Parathyroid adenoma (tissue), 2 donors: ENCODE measurements at regions not wholly inside any gene's neighbourhood (a gene's known extent, or its start where the extent isn't known, plus 50 kb on each side); places are given as distances from the start of the nearest gene placed in this dataset.
A peak's percentile ranks its signal among the peaks of the same experiment; 100 is the strongest.

Experiments
- H2AFZ ChIP-seq: fragments of 300-600 bp; sonication (generic); one replicate; pipeline ENCODE4 v1.7.0; 2017; ENCODE audit warnings: antibody characterized with exemption, mild to moderate bottlenecking
- H3K27ac ChIP-seq: fragments of 300-600 bp; sonication (generic); one replicate; pipeline ENCODE4 v1.7.0; 2017
- H3K27me3 ChIP-seq: fragments of 300-600 bp; sonication (generic); one replicate; pipeline ENCODE4 v1.7.0; 2017; ENCODE audit warnings: low read length; ENCODE audit not compliant: control insufficient read depth, insufficient read depth
- H3K36me3 ChIP-seq: fragments of 300-600 bp; sonication (generic); one replicate; pipeline ENCODE4 v1.7.0; 2017; ENCODE audit warnings: low read length; ENCODE audit not compliant: control insufficient read depth, insufficient read depth
- H3K4me1 ChIP-seq: fragments of 300-600 bp; sonication (generic); one replicate; pipeline ENCODE4 v1.7.0; 2017; ENCODE audit warnings: control low read depth
- H3K4me2 ChIP-seq: fragments of 300-600 bp; sonication (generic); one replicate; pipeline ENCODE4 v1.7.0; 2017; ENCODE audit warnings: low read length
- H3K4me3 ChIP-seq: fragments of 300-600 bp; sonication (generic); one replicate; pipeline ENCODE4 v1.7.0; 2017; ENCODE audit warnings: low read depth, low read length
- H3K79me2 ChIP-seq: fragments of 300-600 bp; sonication (generic); one replicate; pipeline ENCODE4 v1.7.0; 2017; ENCODE audit warnings: control low read depth
- H3K9ac ChIP-seq: fragments of 300-600 bp; sonication (generic); one replicate; pipeline ENCODE4 v1.7.0; 2017; ENCODE audit warnings: mild to moderate bottlenecking
- H3K9me3 ChIP-seq: fragments of 300-600 bp; sonication (generic); one replicate; pipeline ENCODE4 v1.7.0; 2017; ENCODE audit warnings: low read length; ENCODE audit not compliant: control insufficient read depth
- TF ChIP-seq, protein P1 (sequence below): fragments of 300-600 bp; sonication (generic); IDR thresholded peaks from one replicate; pipeline ENCODE4 v1.7.0; 2017; ENCODE audit warnings: antibody characterized with exemption, mild to moderate bottlenecking
- donor health status: primary hyperparathyroidism.

GRCh38 chr6:71402096-71402495 lies 113.5 kb downstream of the OGFRL1 start:
- no peaks in the 10 kb centered on the region for H3K36me3 ChIP-seq
- H3K4me3 ChIP-seq = no peak overlapping the region
- TF ChIP-seq, protein P1, sequence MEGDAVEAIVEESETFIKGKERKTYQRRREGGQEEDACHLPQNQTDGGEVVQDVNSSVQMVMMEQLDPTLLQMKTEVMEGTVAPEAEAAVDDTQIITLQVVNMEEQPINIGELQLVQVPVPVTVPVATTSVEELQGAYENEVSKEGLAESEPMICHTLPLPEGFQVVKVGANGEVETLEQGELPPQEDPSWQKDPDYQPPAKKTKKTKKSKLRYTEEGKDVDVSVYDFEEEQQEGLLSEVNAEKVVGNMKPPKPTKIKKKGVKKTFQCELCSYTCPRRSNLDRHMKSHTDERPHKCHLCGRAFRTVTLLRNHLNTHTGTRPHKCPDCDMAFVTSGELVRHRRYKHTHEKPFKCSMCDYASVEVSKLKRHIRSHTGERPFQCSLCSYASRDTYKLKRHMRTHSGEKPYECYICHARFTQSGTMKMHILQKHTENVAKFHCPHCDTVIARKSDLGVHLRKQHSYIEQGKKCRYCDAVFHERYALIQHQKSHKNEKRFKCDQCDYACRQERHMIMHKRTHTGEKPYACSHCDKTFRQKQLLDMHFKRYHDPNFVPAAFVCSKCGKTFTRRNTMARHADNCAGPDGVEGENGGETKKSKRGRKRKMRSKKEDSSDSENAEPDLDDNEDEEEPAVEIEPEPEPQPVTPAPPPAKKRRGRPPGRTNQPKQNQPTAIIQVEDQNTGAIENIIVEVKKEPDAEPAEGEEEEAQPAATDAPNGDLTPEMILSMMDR = no peak
- no peak overlapping the region for H3K27ac ChIP-seq
- no peaks in the 10 kb centered on the region for H3K79me2 ChIP-seq
- H2AFZ ChIP-seq = no peak overlapping the region
- no peak overlapping the region for H3K4me2 ChIP-seq
- H3K4me1 ChIP-seq = peaks cover 11% of the 10 kb centered on the region
- no peak overlapping the region for H3K9ac ChIP-seq
- no peaks in the 10 kb centered on the region for H3K9me3 ChIP-seq
- no peaks in the 10 kb centered on the region for H3K27me3 ChIP-seq

GRCh38 chr6:71403422-71404134 lies 115.0 kb downstream of the OGFRL1 start:
- peaks cover 14% of the 10 kb centered on the region for H3K4me1 ChIP-seq
- H3K9me3 ChIP-seq = no peaks in the 10 kb centered on the region
- no peaks in the 10 kb centered on the region for H3K27me3 ChIP-seq
- no peaks in the 10 kb centered on the region for H3K79me2 ChIP-seq
- TF ChIP-seq, protein P1 = no peak
- H3K27ac ChIP-seq = peak overlapping the region; percentile 70
- no peaks in the 10 kb centered on the region for H3K36me3 ChIP-seq
- H3K4me3 ChIP-seq = peak overlapping the region; percentile 42
- no peak overlapping the region for H3K9ac ChIP-seq
- peak overlapping the region; percentile 36 for H3K4me2 ChIP-seq
- peak overlapping the region; percentile 26 for H2AFZ ChIP-seq

DNA sequence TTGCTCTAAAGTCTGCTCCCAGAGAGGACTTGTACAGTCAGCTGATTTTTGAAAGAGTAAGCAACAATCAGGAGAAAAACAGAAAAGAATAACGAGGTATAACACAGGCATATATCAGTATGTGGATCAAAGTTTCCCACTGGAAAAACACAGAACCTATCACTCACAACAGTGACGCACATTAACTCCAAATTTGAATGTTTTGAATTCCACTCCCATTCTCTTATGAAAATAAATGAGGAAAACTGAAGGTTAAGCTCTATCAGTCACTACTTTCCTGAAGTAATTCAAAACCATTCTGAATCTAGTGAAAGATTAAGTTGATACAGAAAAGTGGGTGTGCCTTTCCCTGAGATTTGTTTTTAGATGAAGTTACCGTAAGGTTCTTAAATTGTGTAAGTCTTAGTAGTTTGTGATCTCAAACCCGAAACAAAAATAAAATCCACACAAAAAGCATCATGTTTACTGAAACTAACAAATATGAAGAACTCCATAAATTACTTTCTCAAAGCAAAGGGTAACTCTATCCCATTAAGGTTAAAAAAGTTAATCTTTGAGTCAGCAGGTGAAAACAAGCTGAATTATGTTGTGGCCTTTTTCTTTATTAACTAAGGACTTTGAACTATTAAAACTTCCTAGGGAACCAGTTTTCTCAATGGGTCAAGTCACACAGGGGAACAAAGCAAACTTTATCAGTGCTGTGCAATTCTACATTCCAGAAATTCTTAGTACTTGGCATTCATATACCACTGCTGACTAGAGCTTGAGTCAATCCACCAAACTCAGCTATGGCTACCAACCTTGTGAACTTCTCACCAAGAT lies 115.7 kb downstream of the OGFRL1 start:
- Histone ChIP-seq H2AFZ (peak overlapping the region; percentile 6), H3K36me3 (no peaks in the 10 kb centered on the region), H3K9me3 (no peaks in the 10 kb centered on the region), H3K27me3 (no peaks in the 10 kb centered on the region), H3K9ac (no peak overlapping the region), H3K4me2 (peak overlapping the region; percentile 36), H3K79me2 (no peaks in the 10 kb centered on the region), H3K4me3 (peak overlapping the region; percentile 42), H3K4me1 (peaks cover 14% of the 10 kb centered on the region), H3K27ac (peak overlapping the region; percentile 70)
- TF ChIP-seq, protein P1 = no peak

DNA sequence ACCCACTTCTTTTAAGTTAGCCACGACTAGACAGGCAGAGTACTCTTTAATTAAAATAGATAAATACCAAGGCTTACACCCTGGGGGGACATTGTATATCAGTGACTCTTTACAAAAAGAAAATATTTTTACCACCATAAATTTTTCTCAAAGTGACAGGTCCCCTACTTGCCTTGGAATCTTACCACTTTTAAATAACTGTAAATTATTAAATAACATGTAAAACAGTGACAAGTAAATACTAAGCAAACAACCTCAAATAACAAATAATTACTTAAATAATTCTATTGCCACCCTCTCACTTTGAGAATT lies 116.3 kb downstream of the OGFRL1 start:
- H3K4me1 ChIP-seq = peaks cover 14% of the 10 kb centered on the region
- H3K36me3 ChIP-seq = no peaks in the 10 kb centered on the region
- TF ChIP-seq, protein P1 = no peak
- H2AFZ ChIP-seq = no peak overlapping the region
- peak overlapping the region; percentile 36 for H3K4me2 ChIP-seq
- H3K9ac ChIP-seq = no peak overlapping the region
- H3K4me3 ChIP-seq = peak overlapping the region; percentile 42
- no peaks in the 10 kb centered on the region for H3K27me3 ChIP-seq
- no peaks in the 10 kb centered on the region for H3K9me3 ChIP-seq
- no peaks in the 10 kb centered on the region for H3K79me2 ChIP-seq
- peak overlapping the region; percentile 70 for H3K27ac ChIP-seq
